Stomach (tissue), 8 donors: ENCODE measurements at regions not wholly inside any gene's neighbourhood (a gene's known extent, or its start where the extent isn't known, plus 50 kb on each side); places are given as distances from the start of the nearest gene placed in this dataset.

Experiments
- DNase-seq, 2 donors: peaks; one replicate each; pipeline versions ENCODE4 v3.0.0 to v3.0.0-alpha.2; 2013 to 2019
- H3K27ac ChIP-seq, 5 donors: fragments of 200-600 bp in 4 of 5; sonication (generic) in 4 of 5; one replicate each; pipeline ENCODE4 v1.5.1; 2013 to 2019; ENCODE audit warnings: mild to moderate bottlenecking in 1 of 5, moderate library complexity in 1 of 5
- H3K27me3 ChIP-seq, 3 donors: fragments of 200-600 bp; sonication (generic); one replicate each; pipeline ENCODE4 v1.5.1; 2017 to 2019; ENCODE audit warnings: mixed run types in 1 of 3
- H3K36me3 ChIP-seq, 4 donors: fragments of 200-600 bp; sonication (generic); 1 replicate in 3 of 4; 2 replicates in 1 of 4; pipeline ENCODE4 v1.5.1; 2016 to 2019
- H3K4me1 ChIP-seq, 4 donors: fragments of 200-600 bp; sonication (generic); one replicate each; pipeline ENCODE4 v1.5.1; 2016 to 2019
- H3K4me3 ChIP-seq, 4 donors: fragments of 200-600 bp; sonication (generic) in 3 of 4; one replicate each; pipeline ENCODE4 v1.5.1; 2016 to 2019; ENCODE audit warnings: mild to moderate bottlenecking in 1 of 4
- H3K9me3 ChIP-seq, 4 donors: fragments of 200-600 bp; sonication (generic); one replicate each; pipeline ENCODE4 v1.5.1; 2016 to 2019
- CTCF ChIP-seq, 7 experiments: fragments of 450-650 bp in 4 of 7; fragments of 200-600 bp in 3 of 7; sonication (generic) in 3 of 7; IDR thresholded peaks; one replicate each; pipeline ENCODE4 v1.5.1; 2016 to 2019; ENCODE audit warnings: antibody characterized with exemption in 7 of 7, control low read depth in 2 of 7, mild to moderate bottlenecking in 1 of 7
- EP300 ChIP-seq: sonication (generic); formaldehyde crosslinking; IDR thresholded peaks from one replicate; pipeline ENCODE4 v1.6.1; 2017; ENCODE audit warnings: antibody characterized with exemption
- POLR2A ChIP-seq, 4 donors: fragments of 450-650 bp; IDR thresholded peaks; one replicate each; pipeline ENCODE4 v1.6.1; 2016; ENCODE audit warnings: antibody characterized with exemption in 4 of 4, control low read depth in 2 of 4, mild to moderate bottlenecking in 1 of 4, moderate library complexity in 1 of 4
- POLR2AphosphoS5 ChIP-seq, 3 donors: sonication (generic); formaldehyde crosslinking; IDR thresholded peaks; one replicate each; pipeline ENCODE4 v1.6.1; 2016; ENCODE audit warnings: antibody characterized with exemption in 3 of 3
- WGBS, 5 donors: extraction: QIAGEN DNeasy Blood & Tissue Kit in 3 of 5; methylation state at CpG; one replicate each; pipeline versions ENCODE4 v1.1.5 to v1.1.7; 2013 to 2018; 5-methylcytosine and 5-hydroxymethylcytosine counted together
- intact Hi-C: fragments of 100-400 bp; cut with DNase I; formaldehyde crosslinking; loops from one replicate; pipeline ENCODE4 v1.15.1; 2023; ENCODE audit warnings: low total_unique reads
- donor health status: healthy with polysubstance abuse.
- donor health status: Bipolar disorder and iron deficiency.
- donor health status: healthy.

- intact Hi-C loops = no loop called here
- Histone ChIP-seq H3K27ac (no peak overlapping the region), H3K36me3 (no peaks in the 10 kb centered on the region), H3K9me3 (no peaks in the 10 kb centered on the region), H3K4me3 (no peak overlapping the region), H3K27me3 (no peaks in the 10 kb centered on the region), H3K4me1 (peaks cover 0 to 11% (median 6%) of the 10 kb centered on the region in 4 donors)
- no peak for DNase-seq
- no peak for TF ChIP-seq POLR2AphosphoS5 (IDR thresholded peaks at IDR 0.05)
- TF ChIP-seq POLR2A (IDR thresholded peaks at IDR 0.05) = no peak
- TF ChIP-seq EP300 = no peak
- no peak for TF ChIP-seq CTCF (IDR thresholded peaks at IDR 0.05)
- 80 to 100% (median 88%) methylated on average over 1 of the region's 1 CpG for WGBS, 5 donors
Measured at GRCh38 chr1:59135761-59136255, 161.1 kb upstream of the FGGY start.

- no peak overlapping the region for H3K27ac ChIP-seq
- H3K4me3 ChIP-seq = no peak overlapping the region
- intact Hi-C loops = no loop called here
- no peaks in the 10 kb centered on the region for H3K27me3 ChIP-seq
- no peak for TF ChIP-seq EP300
- TF ChIP-seq POLR2AphosphoS5 (IDR thresholded peaks at IDR 0.05) = no peak
- no peak for TF ChIP-seq POLR2A (IDR thresholded peaks at IDR 0.05)
- TF ChIP-seq CTCF (IDR thresholded peaks at IDR 0.05) = no peak
- WGBS, 5 donors = 83 to 89% (median 87%) methylated on average over 8 of the region's 8 CpGs
- H3K36me3 ChIP-seq = no peaks in the 10 kb centered on the region
- H3K9me3 ChIP-seq = no peaks in the 10 kb centered on the region
- H3K4me1 ChIP-seq = peaks cover 0 to 11% (median 6%) of the 10 kb centered on the region in 4 donors
- no peak for DNase-seq
Measured at GRCh38 chr1:59136541-59137275, 160.2 kb upstream of the FGGY start.

GRCh38 chr1:59137276-59137615 is 159.6 kb upstream of the FGGY start:
- intact Hi-C loops = no loop called here
- Histone ChIP-seq H3K36me3 (no peaks in the 10 kb centered on the region), H3K27ac (no peak overlapping the region), H3K9me3 (no peaks in the 10 kb centered on the region), H3K27me3 (no peaks in the 10 kb centered on the region), H3K4me1 (peaks cover 0 to 11% (median 6%) of the 10 kb centered on the region in 4 donors), H3K4me3 (no peak overlapping the region)
- TF ChIP-seq POLR2AphosphoS5 (IDR thresholded peaks at IDR 0.05) (no peak), CTCF (IDR thresholded peaks at IDR 0.05) (no peak), POLR2A (IDR thresholded peaks at IDR 0.05) (no peak), EP300 (no peak)
- 85 to 98% (median 90%) methylated on average over 3 of the region's 3 CpGs for WGBS, 5 donors
- DNase-seq = no peak

- intact Hi-C loops = no loop called here
- H3K4me3 ChIP-seq = no peak overlapping the region
- TF ChIP-seq POLR2AphosphoS5 (IDR thresholded peaks at IDR 0.05) (no peak), CTCF (IDR thresholded peaks at IDR 0.05) (no peak), POLR2A (IDR thresholded peaks at IDR 0.05) (no peak), EP300 (no peak)
- DNase-seq = no peak
- no peaks in the 10 kb centered on the region for H3K27me3 ChIP-seq
- WGBS, 5 donors = 65 to 93% (median 83%) methylated on average over 4 of the region's 4 CpGs
- H3K9me3 ChIP-seq = no peaks in the 10 kb centered on the region
- H3K27ac ChIP-seq = peak overlapping the region in 2 of 5 donors; percentile 14 to 30
- peaks cover 0 to 18% (median 8%) of the 10 kb centered on the region in 4 donors for H3K4me1 ChIP-seq
- H3K36me3 ChIP-seq = no peaks in the 10 kb centered on the region
Measured at GRCh38 chr1:59137968-59138367, 158.9 kb upstream of the FGGY start.
